GM12878 (cell line): ENCODE measurements at regions not wholly inside any gene's neighbourhood (a gene's known extent, or its start where the extent isn't known, plus 50 kb on each side); places are given as distances from the start of the nearest gene placed in this dataset.

Experiments used
- ATAC-seq: fragments of 200-7000 bp; cut with Tn5 transposase; 3 replicates; pipeline ENCODE4 v1.9.1; 2020; ENCODE audit warnings: mild to moderate bottlenecking, moderate library complexity
- BruUV-seq: library from RNA; stranded (reverse); fragments of 400-500 nt; replicated peaks from 2 replicates; lab custom pipeline; 2021; lab: Mats Ljungman, UMichigan
- CTCF ChIA-PET: fragments of 300-600 bp; sonication (Branson Sonifier 250); formaldehyde crosslinking; extraction: SDS; loops from one replicate; lab custom pipeline; 2021; ENCODE audit warnings: inconsistent platforms; lab: Yijun Ruan, JAX
- POLR2A ChIA-PET: fragments of 350-600 bp; formaldehyde crosslinking; extraction: SDS; loops from one replicate; lab custom pipeline; 2021; ENCODE audit warnings: inconsistent platforms; lab: Charles Lee
- RAD21 ChIA-PET: fragments of 300-600 bp; sonication (Branson Sonifier 250); formaldehyde crosslinking; loops from one replicate; lab custom pipeline; 2023; ENCODE audit warnings: antibody characterized with exemption; ENCODE audit not compliant: unreplicated experiment; lab: Charles Lee
- SMC1A ChIA-PET: fragments of 300-600 bp; sonication (Branson Sonifier 250); formaldehyde crosslinking; loops from one replicate; lab custom pipeline; 2023; ENCODE audit not compliant: unreplicated experiment, uncharacterized antibody; lab: Charles Lee
- DNase-seq: peaks from one replicate; pipeline ENCODE4 v3.0.0-alpha.2; 2011; ENCODE audit warnings: low read depth, low spot score
- FAIRE-seq: peaks from 3 replicates; lab custom pipeline; 2011; peaks lifted over from hg19 to GRCh38; lab: Jason Lieb, UNC
- H2AFZ ChIP-seq: 2 replicates; pipeline ENCODE4 v1.6.0; 2011; ENCODE audit warnings: low read depth, low read length, control low read depth; ENCODE audit not compliant: control insufficient read depth
- H3K27ac ChIP-seq: 2 replicates; pipeline ENCODE4 v1.5.1; 2011; ENCODE audit warnings: control low read depth; ENCODE audit not compliant: control insufficient read depth, insufficient read depth
- H3K27me3 ChIP-seq, 2 experiments: replicated peaks in 1 of 2; 2 replicates each; pipeline versions ENCODE4 v1.6.0 to v1.6.1; 2011; ENCODE audit warnings: low read length in 1 of 2; ENCODE audit not compliant: control insufficient read depth in 2 of 2, insufficient read depth in 2 of 2
- H3K36me3 ChIP-seq, 2 experiments: 2 replicates each; pipeline ENCODE4 v1.5.1; 2011; ENCODE audit warnings: low read length in 1 of 2; ENCODE audit not compliant: control insufficient read depth in 2 of 2, insufficient read depth in 2 of 2
- H3K4me1 ChIP-seq: 2 replicates; pipeline ENCODE4 v1.6.1; 2011; ENCODE audit warnings: mild to moderate bottlenecking, low read length, moderate library complexity, mixed read lengths; ENCODE audit not compliant: control insufficient read depth, insufficient read depth
- H3K4me2 ChIP-seq: 2 replicates; pipeline ENCODE4 v1.6.0; 2011; ENCODE audit warnings: control low read depth; ENCODE audit not compliant: control insufficient read depth, insufficient read depth
- H3K4me3 ChIP-seq: fragments of 200-600 bp; sonication (generic); 2 replicates; pipeline ENCODE4 v1.5.1; 2016
- H3K79me2 ChIP-seq: 2 replicates; pipeline ENCODE4 v1.6.0; 2011; ENCODE audit warnings: low read length; ENCODE audit not compliant: control insufficient read depth, insufficient read depth
- H3K9ac ChIP-seq: 2 replicates; pipeline ENCODE4 v1.8.0; 2011; ENCODE audit warnings: low read length, control low read depth, mixed read lengths; ENCODE audit not compliant: control insufficient read depth, insufficient read depth
- H3K9me3 ChIP-seq: replicated peaks from 3 replicates; pipeline ENCODE4 v1.5.1; 2011; ENCODE audit warnings: mild to moderate bottlenecking, low read length; ENCODE audit not compliant: control insufficient read depth, insufficient read depth
- H4K20me1 ChIP-seq: 2 replicates; pipeline ENCODE4 v1.6.0; 2011; ENCODE audit not compliant: control insufficient read depth, insufficient read depth
- CREB1 ChIP-seq: IDR thresholded peaks from 2 replicates; pipeline ENCODE4 v1.6.1; 2012; ENCODE audit warnings: low read depth, mild to moderate bottlenecking, inconsistent platforms
- GATAD2B ChIP-seq: fragments of 450-650 bp; conservative IDR thresholded peaks from 2 replicates; pipeline ENCODE4 v1.6.1; 2017; ENCODE audit warnings: low read depth, mild to moderate bottlenecking, moderate library complexity
- MAX ChIP-seq: IDR thresholded peaks from 2 replicates; pipeline ENCODE4 v1.6.1; 2012; ENCODE audit warnings: low read depth, low read length, improper control_type of control experiment
- MYB ChIP-seq: fragments of 150-350 bp; IDR thresholded peaks from 2 replicates; pipeline ENCODE4 v1.6.1; 2014; ENCODE audit warnings: mild to moderate bottlenecking, low read depth, low read length, borderline replicate concordance
- STAT1 ChIP-seq: fragments of 450-650 bp; conservative IDR thresholded peaks from 2 replicates; pipeline ENCODE4 v1.6.1; 2014; ENCODE audit warnings: antibody characterized with exemption, mild to moderate bottlenecking
- TCF3 ChIP-seq: IDR thresholded peaks from 2 replicates; pipeline ENCODE4 v1.6.1; 2012; ENCODE audit warnings: low read depth, mild to moderate bottlenecking, low read length, borderline replicate concordance; ENCODE audit not compliant: insufficient read depth
- WGBS: methylation state at CpG from one replicate; pipeline ENCODE4 v1.1.6; 2016; ENCODE audit warnings: low lambda C conversion rate; ENCODE audit not compliant: insufficient replicate concordance, insufficient coverage; ENCODE audit errors: missing lambda C conversion rate; 5-methylcytosine and 5-hydroxymethylcytosine counted together
- in situ Hi-C: fragments of 300-500 bp; cut with MboI; formaldehyde crosslinking; loops from 9 replicates; pipeline ENCODE4 v1.14.3; 2018; ENCODE audit warnings: mixed read lengths
- intact Hi-C: fragments of 100-400 bp; cut with micrococcal nuclease; formaldehyde crosslinking; loops from one replicate; pipeline ENCODE4 v1.14.2; 2022; ENCODE audit not compliant: unreplicated experiment
- TF ChIP-seq, protein P1 (sequence below): IDR thresholded peaks from 2 replicates; pipeline ENCODE4 v1.6.1; 2011; ENCODE audit warnings: low read depth, mild to moderate bottlenecking, low read length, moderate library complexity, borderline replicate concordance; ENCODE audit errors: extremely low read depth
- TF ChIP-seq, protein P2 (sequence below): fragments of 450-650 bp; IDR thresholded peaks from 2 replicates; pipeline ENCODE4 v1.6.1; 2017; ENCODE audit warnings: mild to moderate bottlenecking, moderate library complexity
- TF ChIP-seq, protein P3 (sequence below): fragments of 450-650 bp; IDR thresholded peaks from 2 replicates; pipeline ENCODE4 v1.6.1; 2017; ENCODE audit warnings: mild to moderate bottlenecking, moderate library complexity

DNA sequence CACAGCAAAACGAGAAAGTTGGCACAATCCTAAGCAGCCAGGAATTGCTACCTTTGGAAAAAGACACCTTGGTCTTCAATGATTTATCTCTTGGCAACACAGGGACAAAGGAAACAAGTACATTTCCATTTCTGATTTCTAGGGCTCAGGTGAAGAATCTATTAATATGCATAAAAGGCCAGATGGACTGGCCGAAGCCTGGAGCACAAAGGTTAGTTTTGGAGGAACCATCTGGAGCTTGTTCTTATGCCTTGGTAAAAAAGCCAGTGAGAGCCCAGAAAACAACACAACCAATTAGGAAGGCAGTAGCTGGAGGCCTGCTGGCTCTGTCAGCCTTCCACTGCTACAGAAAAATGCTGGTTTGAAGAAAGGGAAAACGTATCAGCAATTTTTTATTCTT, 713.5 kb upstream of the API5 start:
- no peaks in the 10 kb centered on the region for H3K36me3 ChIP-seq
- TF ChIP-seq TCF3 (no peak), MYB (no peak), GATAD2B (no peak), MAX (no peak), CREB1 (no peak), STAT1 (no peak)
- TF ChIP-seq, protein P1, sequence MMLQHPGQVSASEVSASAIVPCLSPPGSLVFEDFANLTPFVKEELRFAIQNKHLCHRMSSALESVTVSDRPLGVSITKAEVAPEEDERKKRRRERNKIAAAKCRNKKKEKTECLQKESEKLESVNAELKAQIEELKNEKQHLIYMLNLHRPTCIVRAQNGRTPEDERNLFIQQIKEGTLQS, result no peak
- TF ChIP-seq, protein P2, sequence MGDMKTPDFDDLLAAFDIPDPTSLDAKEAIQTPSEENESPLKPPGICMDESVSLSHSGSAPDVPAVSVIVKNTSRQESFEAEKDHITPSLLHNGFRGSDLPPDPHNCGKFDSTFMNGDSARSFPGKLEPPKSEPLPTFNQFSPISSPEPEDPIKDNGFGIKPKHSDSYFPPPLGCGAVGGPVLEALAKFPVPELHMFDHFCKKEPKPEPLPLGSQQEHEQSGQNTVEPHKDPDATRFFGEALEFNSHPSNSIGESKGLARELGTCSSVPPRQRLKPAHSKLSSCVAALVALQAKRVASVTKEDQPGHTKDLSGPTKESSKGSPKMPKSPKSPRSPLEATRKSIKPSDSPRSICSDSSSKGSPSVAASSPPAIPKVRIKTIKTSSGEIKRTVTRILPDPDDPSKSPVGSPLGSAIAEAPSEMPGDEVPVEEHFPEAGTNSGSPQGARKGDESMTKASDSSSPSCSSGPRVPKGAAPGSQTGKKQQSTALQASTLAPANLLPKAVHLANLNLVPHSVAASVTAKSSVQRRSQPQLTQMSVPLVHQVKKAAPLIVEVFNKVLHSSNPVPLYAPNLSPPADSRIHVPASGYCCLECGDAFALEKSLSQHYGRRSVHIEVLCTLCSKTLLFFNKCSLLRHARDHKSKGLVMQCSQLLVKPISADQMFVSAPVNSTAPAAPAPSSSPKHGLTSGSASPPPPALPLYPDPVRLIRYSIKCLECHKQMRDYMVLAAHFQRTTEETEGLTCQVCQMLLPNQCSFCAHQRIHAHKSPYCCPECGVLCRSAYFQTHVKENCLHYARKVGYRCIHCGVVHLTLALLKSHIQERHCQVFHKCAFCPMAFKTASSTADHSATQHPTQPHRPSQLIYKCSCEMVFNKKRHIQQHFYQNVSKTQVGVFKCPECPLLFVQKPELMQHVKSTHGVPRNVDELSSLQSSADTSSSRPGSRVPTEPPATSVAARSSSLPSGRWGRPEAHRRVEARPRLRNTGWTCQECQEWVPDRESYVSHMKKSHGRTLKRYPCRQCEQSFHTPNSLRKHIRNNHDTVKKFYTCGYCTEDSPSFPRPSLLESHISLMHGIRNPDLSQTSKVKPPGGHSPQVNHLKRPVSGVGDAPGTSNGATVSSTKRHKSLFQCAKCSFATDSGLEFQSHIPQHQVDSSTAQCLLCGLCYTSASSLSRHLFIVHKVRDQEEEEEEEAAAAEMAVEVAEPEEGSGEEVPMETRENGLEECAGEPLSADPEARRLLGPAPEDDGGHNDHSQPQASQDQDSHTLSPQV, result no peak
- TF ChIP-seq, protein P3, sequence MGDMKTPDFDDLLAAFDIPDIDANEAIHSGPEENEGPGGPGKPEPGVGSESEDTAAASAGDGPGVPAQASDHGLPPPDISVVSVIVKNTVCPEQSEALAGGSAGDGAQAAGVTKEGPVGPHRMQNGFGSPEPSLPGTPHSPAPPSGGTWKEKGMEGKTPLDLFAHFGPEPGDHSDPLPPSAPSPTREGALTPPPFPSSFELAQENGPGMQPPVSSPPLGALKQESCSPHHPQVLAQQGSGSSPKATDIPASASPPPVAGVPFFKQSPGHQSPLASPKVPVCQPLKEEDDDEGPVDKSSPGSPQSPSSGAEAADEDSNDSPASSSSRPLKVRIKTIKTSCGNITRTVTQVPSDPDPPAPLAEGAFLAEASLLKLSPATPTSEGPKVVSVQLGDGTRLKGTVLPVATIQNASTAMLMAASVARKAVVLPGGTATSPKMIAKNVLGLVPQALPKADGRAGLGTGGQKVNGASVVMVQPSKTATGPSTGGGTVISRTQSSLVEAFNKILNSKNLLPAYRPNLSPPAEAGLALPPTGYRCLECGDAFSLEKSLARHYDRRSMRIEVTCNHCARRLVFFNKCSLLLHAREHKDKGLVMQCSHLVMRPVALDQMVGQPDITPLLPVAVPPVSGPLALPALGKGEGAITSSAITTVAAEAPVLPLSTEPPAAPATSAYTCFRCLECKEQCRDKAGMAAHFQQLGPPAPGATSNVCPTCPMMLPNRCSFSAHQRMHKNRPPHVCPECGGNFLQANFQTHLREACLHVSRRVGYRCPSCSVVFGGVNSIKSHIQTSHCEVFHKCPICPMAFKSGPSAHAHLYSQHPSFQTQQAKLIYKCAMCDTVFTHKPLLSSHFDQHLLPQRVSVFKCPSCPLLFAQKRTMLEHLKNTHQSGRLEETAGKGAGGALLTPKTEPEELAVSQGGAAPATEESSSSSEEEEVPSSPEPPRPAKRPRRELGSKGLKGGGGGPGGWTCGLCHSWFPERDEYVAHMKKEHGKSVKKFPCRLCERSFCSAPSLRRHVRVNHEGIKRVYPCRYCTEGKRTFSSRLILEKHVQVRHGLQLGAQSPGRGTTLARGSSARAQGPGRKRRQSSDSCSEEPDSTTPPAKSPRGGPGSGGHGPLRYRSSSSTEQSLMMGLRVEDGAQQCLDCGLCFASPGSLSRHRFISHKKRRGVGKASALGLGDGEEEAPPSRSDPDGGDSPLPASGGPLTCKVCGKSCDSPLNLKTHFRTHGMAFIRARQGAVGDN, result no peak
- H3K27me3 ChIP-seq, result no peaks in the 10 kb centered on the region
- no peak overlapping the region for H2AFZ ChIP-seq
- no peaks in the 10 kb centered on the region for H3K9me3 ChIP-seq
- H4K20me1 ChIP-seq, result no peaks in the 10 kb centered on the region
- BruUV-seq, result no TSS peak
- in situ Hi-C loops, result no loop called here
- 2% methylated on average over 3 of the region's 3 CpGs for WGBS
- H3K9ac ChIP-seq, result no peak overlapping the region
- no peak for FAIRE-seq
- RAD21 ChIA-PET, result no interaction called here
- H3K4me3 ChIP-seq, result no peak overlapping the region
- no peaks in the 10 kb centered on the region for H3K4me1 ChIP-seq
- no peak for ATAC-seq
- H3K27ac ChIP-seq, result no peak overlapping the region
- DNase-seq, result no peak
- H3K4me2 ChIP-seq, result no peak overlapping the region
- SMC1A ChIA-PET, result interaction anchor here (1.2 to 1.3 kb wide), 2 partner anchors 10 to 25 kb away, joined by 3 to 4 read pairs; no protein-coding TSS in a partner anchor
- intact Hi-C loops, result no loop called here
- POLR2A ChIA-PET, result no interaction called here
- CTCF ChIA-PET, result no interaction called here
- H3K79me2 ChIP-seq, result no peaks in the 10 kb centered on the region
